Vagina (tissue), 2 donors: ENCODE measurements at regions not wholly inside any gene's neighbourhood (a gene's known extent, or its start where the extent isn't known, plus 50 kb on each side); places are given as distances from the start of the nearest gene placed in this dataset.

Experiments used
- CTCF ChIP-seq, 3 experiments: fragments of 450-650 bp in 2 of 3; fragments of 200-600 bp in 1 of 3; sonication (generic) in 1 of 3; IDR thresholded peaks; one replicate each; pipeline ENCODE4 v1.5.1; 2017 to 2019; ENCODE audit warnings: antibody characterized with exemption in 3 of 3, mild to moderate bottlenecking in 2 of 3, moderate library complexity in 2 of 3
- POLR2A ChIP-seq, 2 donors: fragments of 450-650 bp; IDR thresholded peaks; one replicate each; pipeline ENCODE4 v1.6.1; 2017; ENCODE audit warnings: antibody characterized with exemption in 2 of 2, mild to moderate bottlenecking in 2 of 2, moderate library complexity in 2 of 2
- POLR2AphosphoS5 ChIP-seq, 2 donors: sonication (generic); formaldehyde crosslinking; IDR thresholded peaks; one replicate each; pipeline ENCODE4 v1.9.0; 2017; ENCODE audit warnings: antibody characterized with exemption in 2 of 2, mild to moderate bottlenecking in 2 of 2, low read depth in 1 of 2; ENCODE audit not compliant: insufficient read depth in 1 of 2

DNA sequence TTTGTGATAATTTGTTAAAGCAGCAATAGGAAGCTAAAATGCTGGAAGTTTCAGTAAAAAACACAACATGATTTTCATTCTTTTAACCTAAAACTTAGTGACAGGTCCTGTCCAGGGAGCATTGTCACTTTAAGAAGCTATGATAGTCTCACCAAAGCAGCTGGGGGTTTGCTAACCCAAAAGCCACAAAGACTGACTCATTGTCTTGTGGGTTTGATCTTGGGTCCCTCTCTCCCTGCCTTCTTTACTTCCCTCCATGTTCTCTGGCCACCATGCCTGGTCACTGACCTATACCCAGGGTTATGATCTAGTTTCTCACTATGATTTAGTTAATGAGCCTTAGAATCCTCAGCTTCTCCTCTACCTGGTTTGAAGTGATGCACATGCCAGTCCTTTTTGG is 213.5 kb upstream of the PTGFR start:
- TF ChIP-seq CTCF (IDR thresholded peaks at IDR 0.05) (no peak), POLR2A (IDR thresholded peaks at IDR 0.05) (no peak), POLR2AphosphoS5 (IDR thresholded peaks at IDR 0.05; ENCODE audit: insufficient read depth in 1 of 2, low read depth in 1 of 2) (no peak)
